ENCODE measurements at regions not wholly inside any gene's neighbourhood (a gene's known extent, or its start where the extent isn't known, plus 50 kb on each side); places are given as distances from the start of the nearest gene placed in this dataset.

- DNase-seq (ENCODE audit: low read depth, low spot score), result no peak
Observed at GRCh38 chr1:106548726-106549125, 507.7 kb upstream of the PRMT6 start.

- no peak for DNase-seq (ENCODE audit: low read depth, low spot score)
Observed at GRCh38 chr1:106554294-106554693, 502.2 kb upstream of the PRMT6 start.

GRCh38 chr1:106555571-106555970, 500.9 kb upstream of the PRMT6 start:
- no peak for DNase-seq (ENCODE audit: low read depth, low spot score)

- no peak for DNase-seq (ENCODE audit: low read depth, low spot score)
Observed at GRCh38 chr1:106564192-106564591, 492.3 kb upstream of the PRMT6 start.

GRCh38 chr1:106568201-106568974, 488.1 kb upstream of the PRMT6 start:
- DNase-seq (ENCODE audit: low read depth, low spot score), result no peak

GRCh38 chr1:106571109-106571508, 485.4 kb upstream of the PRMT6 start:
- DNase-seq (ENCODE audit: low read depth, low spot score), result peak; percentile 5

- DNase-seq (ENCODE audit: low read depth, low spot score), result no peak
Observed at GRCh38 chr1:106584107-106584506, 472.4 kb upstream of the PRMT6 start.

GRCh38 chr1:106584676-106585075, 471.8 kb upstream of the PRMT6 start:
- DNase-seq (ENCODE audit: low read depth, low spot score), result no peak

- no peak for DNase-seq (ENCODE audit: low read depth, low spot score)
Observed at GRCh38 chr1:106600626-106601025, 455.8 kb upstream of the PRMT6 start.

- no peak for DNase-seq (ENCODE audit: low read depth, low spot score)
Observed at GRCh38 chr1:106603616-106604015, 452.9 kb upstream of the PRMT6 start.

- DNase-seq (ENCODE audit: low read depth, low spot score), result no peak
Observed at GRCh38 chr1:106608841-106609240, 447.6 kb upstream of the PRMT6 start.

GRCh38 chr1:106613068-106613467, 443.4 kb upstream of the PRMT6 start:
- no peak for DNase-seq (ENCODE audit: low read depth, low spot score)

- DNase-seq (ENCODE audit: low read depth, low spot score), result no peak
Observed at GRCh38 chr1:106613861-106614260, 442.6 kb upstream of the PRMT6 start.

GRCh38 chr1:106615473-106615872, 441.0 kb upstream of the PRMT6 start:
- DNase-seq (ENCODE audit: low read depth, low spot score), result no peak

GRCh38 chr1:106619080-106619826, 437.2 kb upstream of the PRMT6 start:
- DNase-seq (ENCODE audit: low read depth, low spot score), result no peak

GRCh38 chr1:106619827-106620134, 436.7 kb upstream of the PRMT6 start:
- no peak for DNase-seq (ENCODE audit: low read depth, low spot score)

GRCh38 chr1:106620521-106620954, 435.9 kb upstream of the PRMT6 start:
- no peak for DNase-seq (ENCODE audit: low read depth, low spot score)

- no peak for DNase-seq (ENCODE audit: low read depth, low spot score)
Observed at GRCh38 chr1:106621853-106622252, 434.6 kb upstream of the PRMT6 start.

- DNase-seq (ENCODE audit: low read depth, low spot score), result no peak
Observed at GRCh38 chr1:106637566-106637965, 418.9 kb upstream of the PRMT6 start.

GRCh38 chr1:106646261-106646784, 410.2 kb upstream of the PRMT6 start:
- DNase-seq (ENCODE audit: low read depth, low spot score), result no peak

GRCh38 chr1:106646816-106647215, 409.7 kb upstream of the PRMT6 start:
- DNase-seq (ENCODE audit: low read depth, low spot score), result no peak

- no peak for DNase-seq (ENCODE audit: low read depth, low spot score)
Observed at GRCh38 chr1:106651028-106651762, 405.3 kb upstream of the PRMT6 start.

Measured in iPS DF 19.7 (cell line).